ENCODE measurements at regions not wholly inside any gene's neighbourhood (a gene's known extent, or its start where the extent isn't known, plus 50 kb on each side); places are given as distances from the start of the nearest gene placed in this dataset.
A peak's percentile ranks its signal among the peaks of the same experiment; 100 is the strongest.

DNA sequence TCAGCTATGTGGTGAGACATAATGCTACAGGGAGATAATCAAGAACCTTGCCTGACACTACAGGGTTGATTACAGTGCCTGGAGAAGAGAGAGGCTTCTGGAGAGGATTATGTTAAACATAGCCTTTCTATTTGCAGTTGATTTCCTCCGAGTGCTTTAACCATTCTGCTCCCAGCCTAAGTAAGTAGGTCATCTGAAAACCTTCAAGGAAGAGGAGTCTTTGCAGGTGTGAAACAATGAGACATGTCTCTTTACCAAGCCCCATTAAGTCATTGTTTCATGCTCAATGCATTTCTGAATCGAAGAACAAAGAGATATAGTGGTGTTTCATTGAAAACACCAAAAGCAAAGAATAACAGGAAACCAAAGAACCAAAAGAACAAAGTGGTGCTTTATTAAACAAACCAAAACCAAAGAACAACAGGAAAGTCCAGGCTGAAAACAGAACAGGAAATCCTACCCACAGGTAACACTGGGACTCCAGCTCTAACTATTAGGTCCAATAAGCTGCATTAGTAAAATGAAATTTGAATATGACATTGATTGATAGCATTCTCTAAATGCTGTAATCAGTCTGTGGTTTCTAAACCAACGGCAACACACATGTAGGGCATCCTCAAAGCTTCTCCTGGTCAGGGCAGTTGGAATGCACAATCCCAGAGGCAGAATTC, 113.3 kb upstream of the SPATA31D4 start:
- POLR2A ChIA-PET = interaction anchor here (0.5 kb wide), 1 partner anchor 17 kb away, joined by 5 read pairs; no protein-coding TSS in a partner anchor
- Histone ChIP-seq H3K9me3 (ENCODE audit: control insufficient read depth, insufficient read depth, low read depth, low read length) (no peaks in the 10 kb centered on the region), H3K27ac (ENCODE audit: extremely low read depth, low read depth, low read length) (no peak overlapping the region), H3K4me3 (ENCODE audit: low read depth, low read length) (no peak overlapping the region), H3K4me1 (ENCODE audit: control insufficient read depth, insufficient read depth, low read length) (no peaks in the 10 kb centered on the region), H3K36me3 (ENCODE audit: control insufficient read depth in 2 of 2, insufficient read depth in 1 of 2, low read length in 2 of 2) (no peaks in the 10 kb centered on the region)
- CTCF ChIA-PET = interaction anchor here (0.8 kb wide), 1 partner anchor 22 kb away, joined by 6 read pairs; no protein-coding TSS in a partner anchor
- TF ChIP-seq ZNF843 (tag by site-specific recombination; IDR thresholded peaks at IDR 0.05) = no peak

DNA sequence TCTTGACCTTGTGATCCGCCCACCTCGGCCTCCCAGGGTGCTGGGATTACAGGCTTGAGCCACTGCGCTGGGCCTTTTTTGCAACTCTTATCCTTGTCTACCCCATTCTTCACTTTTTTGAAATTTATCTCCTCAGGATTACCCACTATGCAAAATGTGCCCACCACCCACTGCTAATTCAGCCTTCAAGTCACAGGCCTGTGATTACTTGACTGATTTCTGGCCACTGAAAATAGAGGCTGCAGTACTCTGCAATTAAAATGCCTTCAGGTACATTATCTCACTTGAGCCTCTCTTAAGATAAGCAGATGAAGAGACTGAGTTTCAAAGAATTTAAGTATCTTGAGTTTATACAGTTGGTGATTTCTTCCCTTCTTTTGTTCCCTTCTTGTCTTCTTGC, 112.4 kb upstream of the SPATA31D4 start:
- POLR2A ChIA-PET = no interaction called here
- no peaks in the 10 kb centered on the region for H3K36me3 ChIP-seq (ENCODE audit: control insufficient read depth in 2 of 2, insufficient read depth in 1 of 2, low read length in 2 of 2)
- peaks cover 2% of the 10 kb centered on the region; the same call in 1 of the 2 replicates for H3K4me1 ChIP-seq (ENCODE audit: control insufficient read depth, insufficient read depth, low read length)
- H3K4me3 ChIP-seq (ENCODE audit: low read depth, low read length) = no peak overlapping the region
- no peaks in the 10 kb centered on the region for H3K9me3 ChIP-seq (ENCODE audit: control insufficient read depth, insufficient read depth, low read depth, low read length)
- no peak overlapping the region for H3K27ac ChIP-seq (ENCODE audit: extremely low read depth, low read depth, low read length)
- CTCF ChIA-PET = no interaction called here
- no peak for TF ChIP-seq ZNF239 (tag by site-specific recombination; IDR thresholded peaks at IDR 0.05)
- TF ChIP-seq, protein P1, sequence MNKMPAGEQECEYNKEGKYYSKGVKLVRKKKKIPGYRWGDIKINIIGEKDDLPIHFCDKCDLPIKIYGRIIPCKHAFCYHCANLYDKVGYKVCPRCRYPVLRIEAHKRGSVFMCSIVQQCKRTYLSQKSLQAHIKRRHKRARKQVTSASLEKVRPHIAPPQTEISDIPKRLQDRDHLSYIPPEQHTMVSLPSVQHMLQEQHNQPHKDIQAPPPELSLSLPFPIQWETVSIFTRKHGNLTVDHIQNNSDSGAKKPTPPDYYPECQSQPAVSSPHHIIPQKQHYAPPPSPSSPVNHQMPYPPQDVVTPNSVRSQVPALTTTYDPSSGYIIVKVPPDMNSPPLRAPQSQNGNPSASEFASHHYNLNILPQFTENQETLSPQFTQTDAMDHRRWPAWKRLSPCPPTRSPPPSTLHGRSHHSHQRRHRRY (tag by site-specific recombination; IDR thresholded peaks at IDR 0.05) = no peak
- TF ChIP-seq ZNF394 (tag by site-specific recombination; IDR thresholded peaks at IDR 0.05; ENCODE audit: borderline replicate concordance) = no peak
- no peak for TF ChIP-seq ZNF155 (tag by site-specific recombination; IDR thresholded peaks at IDR 0.05)
- TF ChIP-seq REPIN1 (tag by site-specific recombination; IDR thresholded peaks at IDR 0.05; ENCODE audit: low read depth) = no peak
- TF ChIP-seq ZNF2 (tag by site-specific recombination; IDR thresholded peaks at IDR 0.05) = no peak
- TF ChIP-seq, protein P2, sequence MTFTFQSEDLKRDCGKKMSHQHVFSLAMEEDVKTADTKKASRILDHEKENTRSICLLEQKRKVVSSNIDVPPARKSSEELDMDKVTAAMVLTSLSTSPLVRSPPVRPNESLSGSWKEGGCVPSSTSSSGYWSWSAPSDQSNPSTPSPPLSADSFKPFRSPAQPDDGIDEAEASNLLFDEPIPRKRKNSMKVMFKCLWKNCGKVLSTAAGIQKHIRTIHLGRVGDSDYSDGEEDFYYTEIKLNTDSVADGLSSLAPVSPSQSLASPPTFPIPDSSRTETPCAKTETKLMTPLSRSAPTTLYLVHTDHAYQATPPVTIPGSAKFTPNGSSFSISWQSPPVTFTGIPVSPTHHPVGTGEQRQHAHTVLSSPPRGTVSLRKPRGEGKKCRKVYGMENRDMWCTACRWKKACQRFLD (tag by site-specific recombination; IDR thresholded peaks at IDR 0.05) = no peak
- TF ChIP-seq ZNF157 (tag by site-specific recombination; IDR thresholded peaks at IDR 0.05) = no peak
- TF ChIP-seq ZNF561 (tag by site-specific recombination; IDR thresholded peaks at IDR 0.05; ENCODE audit: borderline replicate concordance) = no peak

DNA sequence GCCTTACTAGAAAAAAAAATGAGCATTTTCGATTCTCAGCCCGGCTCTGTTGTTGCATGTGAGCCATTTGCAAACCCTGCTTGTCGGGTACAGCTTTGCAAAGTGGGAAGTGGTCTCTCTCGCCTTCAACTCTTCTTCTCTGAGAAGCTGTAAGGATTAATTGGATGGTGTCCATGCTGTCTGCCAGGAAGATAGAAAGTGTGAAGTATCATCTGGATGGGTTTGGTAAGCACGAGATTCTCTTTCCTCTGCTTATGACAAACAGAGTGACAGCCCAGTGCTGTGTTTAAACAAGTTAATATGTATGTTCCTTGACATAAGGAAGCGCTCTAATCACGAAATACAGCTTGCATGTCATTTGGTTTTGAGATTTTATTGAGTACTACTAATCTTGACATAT, 109.1 kb upstream of the SPATA31D4 start:
- POLR2A ChIA-PET = no interaction called here
- Histone ChIP-seq H3K27ac (ENCODE audit: extremely low read depth, low read depth, low read length) (no peak overlapping the region), H3K36me3 (ENCODE audit: control insufficient read depth in 2 of 2, insufficient read depth in 1 of 2, low read length in 2 of 2) (no peaks in the 10 kb centered on the region), H3K4me1 (ENCODE audit: control insufficient read depth, insufficient read depth, low read length) (peaks cover 2% of the 10 kb centered on the region; the same call in 1 of the 2 replicates), H3K9me3 (ENCODE audit: control insufficient read depth, insufficient read depth, low read depth, low read length) (no peaks in the 10 kb centered on the region), H3K4me3 (ENCODE audit: low read depth, low read length) (no peak overlapping the region)
- no peak for TF ChIP-seq ZNF202 (tag by site-specific recombination; IDR thresholded peaks at IDR 0.05; ENCODE audit: borderline replicate concordance)
- TF ChIP-seq SP3 (tag by site-specific recombination; IDR thresholded peaks at IDR 0.05) = no peak
- no peak for TF ChIP-seq ZNF768 (tag by site-specific recombination; IDR thresholded peaks at IDR 0.05)
- no peak for TF ChIP-seq ZNF114 (tag by site-specific recombination; IDR thresholded peaks at IDR 0.05)
- CTCF ChIA-PET = no interaction called here

DNA sequence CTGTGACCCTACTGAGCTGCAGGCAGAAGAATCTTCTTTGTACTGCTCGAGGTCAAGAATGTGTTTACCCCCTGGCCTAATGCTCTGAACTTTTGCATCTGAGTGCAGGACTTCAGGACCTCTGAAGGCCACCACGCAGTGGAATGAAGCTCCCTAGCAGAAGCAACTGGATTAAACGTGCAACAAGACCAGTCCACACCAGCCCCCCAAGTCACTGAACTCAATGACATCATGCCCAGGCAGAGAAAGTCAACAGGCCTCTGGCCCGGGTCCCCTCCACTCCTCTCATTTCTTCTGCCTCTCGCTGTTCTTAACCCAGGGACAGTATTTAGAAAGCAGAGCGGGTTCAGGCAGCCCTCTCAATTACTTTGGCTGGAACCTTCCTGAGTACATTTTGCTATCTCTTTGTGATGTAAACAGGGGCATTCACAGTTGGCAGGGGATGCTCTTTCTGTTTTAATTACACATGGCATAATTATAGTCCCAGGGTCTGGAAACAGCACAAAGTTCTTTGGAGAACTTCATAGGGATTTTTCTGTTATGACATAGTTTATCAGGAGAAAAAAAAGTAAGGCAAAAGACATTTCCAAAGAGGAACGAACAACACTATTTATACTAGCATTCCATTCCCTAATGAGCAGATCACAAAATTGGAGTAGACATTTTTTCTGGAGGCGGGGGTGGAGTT, 108.2 kb upstream of the SPATA31D4 start:
- H3K4me1 ChIP-seq (ENCODE audit: control insufficient read depth, insufficient read depth, low read length) = peaks cover 2% of the 10 kb centered on the region; the same call in 1 of the 2 replicates
- no peaks in the 10 kb centered on the region for H3K9me3 ChIP-seq (ENCODE audit: control insufficient read depth, insufficient read depth, low read depth, low read length)
- POLR2A ChIA-PET = interaction anchor here (0.5 kb wide), 1 partner anchor 772 kb away, joined by 3 read pairs; no protein-coding TSS in a partner anchor
- no peak for TF ChIP-seq ZNF544 (tag by site-specific recombination; IDR thresholded peaks at IDR 0.05)
- TF ChIP-seq, protein P3, sequence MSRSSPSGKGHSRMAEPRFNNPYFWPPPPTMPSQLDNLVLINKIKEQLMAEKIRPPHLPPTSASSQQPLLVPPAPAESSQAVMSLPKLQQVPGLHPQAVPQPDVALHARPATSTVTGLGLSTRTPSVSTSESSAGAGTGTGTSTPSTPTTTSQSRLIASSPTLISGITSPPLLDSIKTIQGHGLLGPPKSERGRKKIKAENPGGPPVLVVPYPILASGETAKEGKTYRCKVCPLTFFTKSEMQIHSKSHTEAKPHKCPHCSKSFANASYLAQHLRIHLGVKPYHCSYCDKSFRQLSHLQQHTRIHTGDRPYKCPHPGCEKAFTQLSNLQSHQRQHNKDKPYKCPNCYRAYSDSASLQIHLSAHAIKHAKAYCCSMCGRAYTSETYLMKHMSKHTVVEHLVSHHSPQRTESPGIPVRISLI (tag by site-specific recombination; IDR thresholded peaks at IDR 0.05) = no peak
- TF ChIP-seq, protein P4, sequence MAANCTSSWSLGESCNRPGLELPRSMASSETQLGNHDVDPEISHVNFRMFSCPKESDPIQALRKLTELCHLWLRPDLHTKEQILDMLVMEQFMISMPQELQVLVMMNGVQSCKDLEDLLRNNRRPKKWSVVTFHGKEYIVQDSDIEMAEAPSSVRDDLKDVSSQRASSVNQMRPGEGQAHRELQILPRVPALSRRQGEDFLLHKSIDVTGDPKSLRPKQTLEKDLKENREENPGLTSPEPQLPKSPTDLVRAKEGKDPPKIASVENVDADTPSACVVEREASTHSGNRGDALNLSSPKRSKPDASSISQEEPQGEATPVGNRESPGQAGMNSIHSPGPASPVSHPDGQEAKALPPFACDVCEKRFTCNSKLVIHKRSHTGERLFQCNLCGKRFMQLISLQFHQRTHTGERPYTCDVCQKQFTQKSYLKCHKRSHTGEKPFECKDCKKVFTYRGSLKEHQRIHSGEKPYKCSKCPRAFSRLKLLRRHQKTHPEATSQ (tag by site-specific recombination; IDR thresholded peaks at IDR 0.05) = no peak
- no peak for TF ChIP-seq ZNF843 (tag by site-specific recombination; IDR thresholded peaks at IDR 0.05)
- TF ChIP-seq SP7 (tag by site-specific recombination; IDR thresholded peaks at IDR 0.05) = peak; percentile 50
- no peak for TF ChIP-seq ZNF501 (tag by site-specific recombination; IDR thresholded peaks at IDR 0.05)
- no peaks in the 10 kb centered on the region for H3K36me3 ChIP-seq (ENCODE audit: control insufficient read depth in 2 of 2, insufficient read depth in 1 of 2, low read length in 2 of 2)
- CTCF ChIA-PET = no interaction called here
- H3K4me3 ChIP-seq (ENCODE audit: low read depth, low read length) = no peak overlapping the region
- H3K27ac ChIP-seq (ENCODE audit: extremely low read depth, low read depth, low read length) = no peak overlapping the region

All from HEK293 (cell line).